Heart right ventricle (tissue), 16 donors: ENCODE measurements at regions not wholly inside any gene's neighbourhood (a gene's known extent, or its start where the extent isn't known, plus 50 kb on each side); places are given as distances from the start of the nearest gene placed in this dataset.

Source experiments
- ATAC-seq, 8 donors: fragments of 200-7000 bp; cut with Tn5 transposase; one replicate each; pipeline ENCODE4 v1.9.1; 2020; ENCODE audit warnings: mild to moderate bottlenecking in 8 of 8, moderate library complexity in 8 of 8, moderate number of reproducible peaks in 1 of 8
- DNase-seq, 2 donors: peaks; one replicate each; pipeline ENCODE4 v3.0.0-alpha.2; 2020
- H3K27ac ChIP-seq, 10 donors: fragments of 200-600 bp; sonication (generic) in 2 of 10; one replicate each; pipeline versions ENCODE4 v1.5.0 to v1.8.0; 2020 to 2022; ENCODE audit warnings: mild to moderate bottlenecking in 3 of 10
- H3K27me3 ChIP-seq, 7 donors: fragments of 200-600 bp; one replicate each; pipeline ENCODE4 v1.8.0; 2021 to 2022; ENCODE audit warnings: mild to moderate bottlenecking in 2 of 7
- H3K36me3 ChIP-seq, 9 donors: fragments of 200-600 bp; sonication (generic) in 1 of 9; one replicate each; pipeline versions ENCODE4 v1.5.0 to v1.8.0; 2020 to 2022; ENCODE audit warnings: mild to moderate bottlenecking in 2 of 9
- H3K4me1 ChIP-seq, 9 donors: fragments of 200-600 bp; sonication (generic) in 1 of 9; one replicate each; pipeline versions ENCODE4 v1.5.0 to v1.8.0; 2020 to 2022; ENCODE audit warnings: mild to moderate bottlenecking in 4 of 9
- H3K4me3 ChIP-seq, 10 donors: fragments of 200-600 bp; sonication (generic) in 2 of 10; one replicate each; pipeline versions ENCODE4 v1.5.0 to v1.8.0; 2020 to 2022; ENCODE audit warnings: mild to moderate bottlenecking in 7 of 10, moderate library complexity in 2 of 10
- H3K9me3 ChIP-seq, 11 donors: fragments of 200-600 bp in 10 of 11; sonication (generic) in 2 of 11; one replicate each; pipeline versions ENCODE4 v1.5.0 to v1.8.0; 2013 to 2022; ENCODE audit warnings: mild to moderate bottlenecking in 2 of 11, control low read depth in 1 of 11, moderate library complexity in 1 of 11
- WGBS, 2 donors: extraction: QIAGEN DNeasy Blood & Tissue Kit; methylation state at CpG; one replicate each; pipeline ENCODE4 v1.1.7; 2013; ENCODE audit warnings: inconsistent platforms in 1 of 2; 5-methylcytosine and 5-hydroxymethylcytosine counted together
- intact Hi-C, 10 donors: fragments of 100-400 bp; cut with DNase I; formaldehyde crosslinking; loops; one replicate each; pipeline versions ENCODE4 v1.11.1 to v1.14.2; 2022
- TF ChIP-seq, protein P1 (sequence below), 9 donors: fragments of 200-600 bp; sonication (generic) in 2 of 9; IDR thresholded peaks; one replicate each; pipeline versions ENCODE4 v1.5.0 to v1.8.0; 2021 to 2022; ENCODE audit warnings: antibody characterized with exemption in 9 of 9, mild to moderate bottlenecking in 5 of 9, moderate library complexity in 1 of 9
- donor health status: Arrhythmogenic right ventricular cardiomyopathy.
- donor health status: ischemic (EF 13 %, LVEDD 7.1; RV severe dilation, severe dysfunction).
- donor health status: healthy with polysubstance abuse.
- donor health status: DM: no; HTN: yes; CAD: no.
- donor health status: DM: no; HTN: no; CAD: no.
- donor health status: ischemic (EF 25% LVEDD 6.9; RV normal size, moderate dysfunction).
- donor health status: ischemic (EF 25% LVEDD 5.7; RV mildly dilated, moderate dysfunction).
- donor health status: healthy.
- donor health status: DM: yes; HTN: yes; CAD: no.
- donor health status: Ischemic cardiomyopathy.
- donor health status: ischemic (EF 35%, LVEDD 5.7; RV mildly dilated, moderate dysfunction).
- donor health status: nonischemic (EF 11% LVEDD 7.7; RV severe dilation, severe dysfunction).
- donor health status: DM: yes; HTN: yes; CAD: no.
- donor health status: PGD.
- donor health status: ischemic (EF 29% LVEDD 5.4; RV normal size, mild dysfunction).
- donor health status: nonischemic (EF 23%, LVEDD 6.1; RV moderate dilation, normal function).

GRCh38 chr5:96503501-96504236, 70.6 kb upstream of the PCSK1 start:
- intact Hi-C loops, result no loop called here
- WGBS, 2 donors, result 82 to 84% methylated on average over 15 of the region's 15 CpGs
- Histone ChIP-seq H3K27ac (no peak overlapping the region), H3K27me3 (no peaks in the 10 kb centered on the region), H3K4me1 (no peaks in the 10 kb centered on the region), H3K4me3 (no peak overlapping the region), H3K36me3 (no peaks in the 10 kb centered on the region), H3K9me3 (peaks cover 0 to 6% (median 0%) of the 10 kb centered on the region in 11 donors)
- ATAC-seq, result no peak
- no peak for DNase-seq
- TF ChIP-seq, protein P1, sequence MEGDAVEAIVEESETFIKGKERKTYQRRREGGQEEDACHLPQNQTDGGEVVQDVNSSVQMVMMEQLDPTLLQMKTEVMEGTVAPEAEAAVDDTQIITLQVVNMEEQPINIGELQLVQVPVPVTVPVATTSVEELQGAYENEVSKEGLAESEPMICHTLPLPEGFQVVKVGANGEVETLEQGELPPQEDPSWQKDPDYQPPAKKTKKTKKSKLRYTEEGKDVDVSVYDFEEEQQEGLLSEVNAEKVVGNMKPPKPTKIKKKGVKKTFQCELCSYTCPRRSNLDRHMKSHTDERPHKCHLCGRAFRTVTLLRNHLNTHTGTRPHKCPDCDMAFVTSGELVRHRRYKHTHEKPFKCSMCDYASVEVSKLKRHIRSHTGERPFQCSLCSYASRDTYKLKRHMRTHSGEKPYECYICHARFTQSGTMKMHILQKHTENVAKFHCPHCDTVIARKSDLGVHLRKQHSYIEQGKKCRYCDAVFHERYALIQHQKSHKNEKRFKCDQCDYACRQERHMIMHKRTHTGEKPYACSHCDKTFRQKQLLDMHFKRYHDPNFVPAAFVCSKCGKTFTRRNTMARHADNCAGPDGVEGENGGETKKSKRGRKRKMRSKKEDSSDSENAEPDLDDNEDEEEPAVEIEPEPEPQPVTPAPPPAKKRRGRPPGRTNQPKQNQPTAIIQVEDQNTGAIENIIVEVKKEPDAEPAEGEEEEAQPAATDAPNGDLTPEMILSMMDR (IDR thresholded peaks at IDR 0.05), result no peak

GRCh38 chr5:96506376-96506775, 73.3 kb upstream of the PCSK1 start:
- H3K4me1 ChIP-seq, result no peaks in the 10 kb centered on the region
- H3K4me3 ChIP-seq, result no peak overlapping the region
- ATAC-seq, result no peak
- DNase-seq, result no peak
- no peak overlapping the region for H3K27ac ChIP-seq
- TF ChIP-seq, protein P1 (IDR thresholded peaks at IDR 0.05), result no peak
- no peaks in the 10 kb centered on the region for H3K36me3 ChIP-seq
- peaks cover 0 to under 1% (median 0%) of the 10 kb centered on the region in 11 donors for H3K9me3 ChIP-seq
- no peaks in the 10 kb centered on the region for H3K27me3 ChIP-seq
- intact Hi-C loops, result no loop called here
- WGBS, 2 donors, result 39 to 70% methylated on average over 1 of the region's 1 CpG

DNA sequence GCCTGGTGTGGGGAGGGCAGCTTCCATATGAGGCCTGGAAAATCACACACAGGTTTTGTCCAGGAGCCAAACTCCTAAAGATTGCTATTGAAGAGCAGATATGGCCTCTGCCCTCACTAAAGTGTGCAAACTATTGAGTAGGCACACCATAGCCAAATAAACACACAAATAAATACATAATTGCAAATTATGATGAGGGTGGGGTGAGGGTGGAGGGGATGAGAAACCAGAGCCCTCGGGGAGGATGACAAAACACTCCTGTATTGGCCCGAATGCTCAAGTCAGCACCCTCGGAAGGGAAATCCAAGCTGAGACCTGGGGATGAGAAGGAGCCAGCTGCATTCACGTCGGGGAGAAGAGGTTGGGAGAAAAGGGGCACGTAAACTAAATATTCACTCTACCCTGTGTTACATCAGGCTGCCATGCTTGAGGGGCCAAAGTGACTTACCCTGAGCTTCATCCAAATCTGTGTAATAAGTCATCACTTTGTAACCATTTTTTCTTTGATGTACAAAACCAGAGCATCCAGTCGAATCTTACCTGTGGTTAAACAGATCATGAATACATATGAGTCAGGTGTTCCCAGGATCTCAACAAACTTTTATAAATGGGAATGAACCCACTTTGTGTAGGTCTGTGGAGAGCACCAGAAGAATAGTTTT, 73.9 kb upstream of the PCSK1 start:
- Histone ChIP-seq H3K27me3 (no peaks in the 10 kb centered on the region), H3K9me3 (no peaks in the 10 kb centered on the region), H3K4me3 (no peak overlapping the region), H3K4me1 (no peaks in the 10 kb centered on the region), H3K27ac (no peak overlapping the region), H3K36me3 (no peaks in the 10 kb centered on the region)
- TF ChIP-seq, protein P1 (IDR thresholded peaks at IDR 0.05), result no peak
- ATAC-seq (no peak), DNase-seq (no peak)
- 74 to 83% methylated on average over 7 of the region's 7 CpGs for WGBS, 2 donors
- intact Hi-C loops, result no loop called here

DNA sequence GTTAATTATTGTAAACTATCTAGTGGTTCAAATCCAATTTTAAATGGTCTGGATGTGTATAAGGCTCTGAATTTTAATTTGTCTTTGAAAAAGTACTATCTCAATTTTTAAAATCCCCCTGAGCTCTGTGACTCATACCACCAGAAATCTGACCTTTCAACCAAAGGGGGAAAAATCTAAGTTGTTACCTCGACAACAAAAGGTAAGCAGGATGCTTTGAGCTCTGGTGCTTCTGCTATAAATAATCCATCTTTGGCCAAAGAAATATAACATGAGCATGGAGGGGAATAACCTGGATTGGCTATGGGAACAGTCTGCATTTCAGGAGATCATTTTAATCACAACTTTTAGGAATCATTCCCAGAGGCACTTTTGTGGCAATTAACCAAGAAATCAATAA, 76.3 kb upstream of the PCSK1 start:
- Histone ChIP-seq H3K4me1 (no peaks in the 10 kb centered on the region), H3K27ac (peak overlapping the region in 1 of 10 donors; percentile 55), H3K4me3 (no peak overlapping the region), H3K9me3 (no peaks in the 10 kb centered on the region), H3K27me3 (no peaks in the 10 kb centered on the region), H3K36me3 (no peaks in the 10 kb centered on the region)
- DNase-seq, result no peak
- intact Hi-C loops, result no loop called here
- 0% methylated on average over 1 of the region's 1 CpG for WGBS, 2 donors
- ATAC-seq, result no peak
- TF ChIP-seq, protein P1 (IDR thresholded peaks at IDR 0.05), result no peak
